NCI-H526 treated with DMSO at 0.1 percent for 48 hours (cell line): ENCODE measurements at regions not wholly inside any gene's neighbourhood (a gene's known extent, or its start where the extent isn't known, plus 50 kb on each side); places are given as distances from the start of the nearest gene placed in this dataset.
"Not testable (repeated sequence)": the region's sequence is repeated elsewhere in the genome, so short reads cannot be mapped to it uniquely, and the experiment has no call there.

Source experiments
- DNase-seq: peaks from one replicate; lab custom pipeline; 2025; lab: John Stamatoyannopoulos, UW

DNA sequence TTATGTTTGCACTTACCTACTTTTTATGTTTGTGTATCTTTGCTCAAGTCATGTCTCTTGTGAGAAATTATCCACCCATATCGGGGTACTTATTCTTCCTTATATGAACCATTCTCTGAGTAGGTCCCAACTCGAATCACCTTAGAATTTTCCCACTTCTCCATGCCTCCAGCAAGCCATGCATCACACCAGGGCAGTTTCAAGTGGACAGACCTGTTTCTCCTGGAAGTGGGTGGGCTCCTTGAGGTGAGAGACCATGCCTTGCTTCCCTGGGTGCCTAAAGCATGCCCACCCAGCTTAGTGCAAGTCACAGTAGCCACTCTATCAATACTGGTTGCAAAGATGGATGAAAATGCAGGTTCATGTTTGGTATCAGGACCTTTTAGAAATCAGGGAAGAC lies 187.2 kb downstream of the KIT start:
- DNase-seq: no peak

DNA sequence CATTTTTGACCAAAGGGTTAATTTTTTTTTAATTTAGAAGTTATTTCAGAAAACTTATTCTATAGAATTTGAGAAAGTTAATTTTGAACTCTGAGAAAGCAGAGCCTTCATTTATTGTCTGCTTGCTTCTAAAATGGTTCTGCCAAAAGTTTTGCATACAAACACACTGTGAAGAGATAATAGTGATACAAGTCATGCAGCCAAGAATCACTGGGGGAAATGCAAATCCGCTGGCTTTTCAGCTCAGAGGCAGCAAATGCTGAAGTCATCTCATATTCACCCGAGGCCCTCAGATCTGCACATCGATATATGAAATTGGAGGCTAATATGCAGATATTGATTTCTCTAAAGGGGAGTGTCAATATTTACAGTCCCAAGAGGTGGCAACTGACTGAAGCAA lies 186.2 kb downstream of the KIT start:
- DNase-seq: peak; percentile 72

DNA sequence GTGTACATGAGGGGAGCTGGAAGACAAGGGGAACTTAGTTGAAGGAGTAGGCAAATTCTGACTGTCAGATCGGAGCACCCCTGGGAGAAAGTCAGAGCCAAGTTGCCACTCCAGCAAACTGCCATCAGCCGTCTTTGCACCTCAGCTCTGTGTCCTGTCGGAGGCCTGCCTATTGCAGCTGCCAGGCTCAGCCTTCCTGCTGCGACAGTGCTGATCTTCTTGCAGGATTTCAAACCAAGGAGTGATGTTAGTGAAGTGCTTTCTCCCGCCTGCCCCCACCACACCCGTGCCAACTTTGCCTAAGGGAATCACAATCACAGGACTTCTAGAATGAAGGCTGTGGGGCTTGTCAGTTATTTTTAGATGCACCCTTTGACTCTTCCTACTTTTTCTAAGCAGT lies 185.3 kb downstream of the KIT start:
- no peak for DNase-seq

DNA sequence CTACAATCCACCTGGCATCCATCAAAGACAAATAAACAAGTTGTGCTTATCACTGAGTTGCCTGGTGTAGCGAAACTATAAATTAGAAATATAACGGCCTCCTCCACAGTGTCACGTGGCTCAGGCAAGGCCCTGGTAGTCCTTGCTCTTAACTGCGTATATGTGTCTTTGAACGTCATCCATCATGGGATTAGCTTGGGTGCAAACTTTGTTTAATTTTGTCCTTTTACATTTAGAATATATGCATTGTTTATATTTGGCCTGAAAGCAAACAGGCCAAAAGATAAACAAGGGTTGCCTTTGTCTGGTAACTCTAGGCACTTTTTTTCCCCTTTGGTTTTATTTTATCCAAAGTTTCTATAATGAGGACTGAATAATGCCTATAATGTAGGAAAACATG lies 184.9 kb downstream of the KIT start:
- no peak for DNase-seq

DNA sequence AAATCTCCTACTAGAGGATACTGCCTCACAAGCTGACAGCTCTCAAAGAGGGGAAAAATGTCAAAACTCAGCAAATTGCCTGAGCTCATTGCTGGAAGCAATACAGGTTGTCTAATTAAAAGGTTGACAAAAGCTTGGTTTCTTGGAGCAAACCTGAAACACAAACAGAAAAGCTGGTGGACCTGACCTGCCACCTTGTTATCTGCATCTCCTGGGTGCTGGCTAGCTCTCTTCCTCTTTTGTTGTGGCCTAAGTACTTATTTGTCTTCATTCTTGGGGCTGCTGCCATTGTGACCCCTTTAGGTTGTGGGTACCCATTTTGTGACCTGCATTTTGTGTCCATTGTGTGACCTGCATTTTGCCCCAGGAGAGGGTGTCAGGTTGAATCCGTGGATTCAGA lies 184.5 kb downstream of the KIT start:
- DNase-seq: no peak

DNA sequence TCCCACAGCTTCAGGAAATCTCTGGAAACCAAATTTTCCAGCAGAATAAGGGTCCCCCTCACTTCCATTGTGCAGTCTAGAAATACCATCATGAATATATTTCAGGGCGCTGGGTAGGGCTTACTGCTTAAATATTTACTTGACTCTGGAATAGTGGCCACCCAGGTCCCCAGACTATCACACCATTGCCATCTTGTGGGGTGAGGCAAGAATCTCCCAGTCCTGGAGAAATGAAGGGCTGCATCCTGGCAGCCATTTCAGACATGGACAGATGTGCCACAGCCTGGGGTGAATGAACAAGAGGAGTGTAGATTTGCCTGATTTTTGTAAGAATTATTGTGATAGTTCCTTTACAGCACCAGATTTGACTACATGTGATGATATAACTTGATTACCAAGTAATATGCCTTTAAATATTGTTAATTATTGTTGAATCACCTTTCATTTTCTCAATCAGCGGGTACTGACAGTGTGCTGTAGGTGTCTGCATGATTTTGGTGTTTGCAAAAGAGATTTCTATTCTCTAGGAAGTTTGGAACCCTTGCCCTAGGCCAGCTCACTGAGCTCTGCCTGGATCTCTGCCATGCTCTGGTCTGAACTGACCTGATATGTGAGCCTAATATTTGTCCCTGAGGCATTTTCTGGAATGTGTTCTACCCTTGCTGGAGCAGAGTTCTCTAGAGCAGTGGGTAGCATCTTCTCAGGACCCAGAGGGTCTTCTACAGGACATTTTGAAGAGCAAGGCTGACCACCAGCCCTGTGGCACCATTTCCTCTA lies 183.4 kb downstream of the KIT start:
- DNase-seq: no peak

DNA sequence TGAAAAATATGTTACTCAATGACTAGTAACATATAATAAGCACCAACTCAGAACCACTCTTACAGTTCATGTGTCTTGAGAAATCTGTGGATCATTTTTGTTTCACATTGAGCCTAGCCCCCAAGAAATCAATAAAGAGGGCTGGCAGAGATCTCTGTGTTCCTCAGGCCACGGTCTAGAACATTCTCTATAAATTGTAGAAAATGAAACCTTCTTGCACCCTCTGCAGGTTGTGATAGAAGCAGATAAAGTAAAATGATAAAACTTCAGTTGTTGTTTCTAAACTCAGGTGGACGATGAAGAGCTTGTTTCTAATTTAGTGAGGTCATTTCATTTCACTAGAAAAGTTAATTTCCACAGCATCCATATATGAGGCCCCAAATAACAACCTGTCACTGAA lies 182.7 kb downstream of the KIT start:
- DNase-seq: no peak

DNA sequence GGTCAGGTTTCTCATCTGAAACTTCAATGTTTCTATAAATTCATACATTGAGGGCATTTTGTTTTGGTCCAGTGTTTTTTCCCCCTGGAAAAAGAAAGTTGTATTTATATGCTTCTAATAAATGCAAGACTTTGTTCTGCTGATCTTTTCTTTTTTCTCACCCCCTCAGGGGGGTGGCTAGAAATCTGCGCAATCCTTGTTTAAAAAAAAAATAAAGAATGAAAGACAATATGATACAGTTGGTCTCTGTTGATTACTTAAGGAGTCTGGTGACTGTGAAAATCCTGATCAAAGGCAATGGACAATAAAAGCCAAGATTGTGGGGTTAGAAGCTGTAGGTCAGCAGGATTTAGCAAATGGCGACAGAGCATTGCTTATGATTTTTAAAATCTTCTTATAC lies 180.5 kb downstream of the KIT start:
- no peak for DNase-seq

DNA sequence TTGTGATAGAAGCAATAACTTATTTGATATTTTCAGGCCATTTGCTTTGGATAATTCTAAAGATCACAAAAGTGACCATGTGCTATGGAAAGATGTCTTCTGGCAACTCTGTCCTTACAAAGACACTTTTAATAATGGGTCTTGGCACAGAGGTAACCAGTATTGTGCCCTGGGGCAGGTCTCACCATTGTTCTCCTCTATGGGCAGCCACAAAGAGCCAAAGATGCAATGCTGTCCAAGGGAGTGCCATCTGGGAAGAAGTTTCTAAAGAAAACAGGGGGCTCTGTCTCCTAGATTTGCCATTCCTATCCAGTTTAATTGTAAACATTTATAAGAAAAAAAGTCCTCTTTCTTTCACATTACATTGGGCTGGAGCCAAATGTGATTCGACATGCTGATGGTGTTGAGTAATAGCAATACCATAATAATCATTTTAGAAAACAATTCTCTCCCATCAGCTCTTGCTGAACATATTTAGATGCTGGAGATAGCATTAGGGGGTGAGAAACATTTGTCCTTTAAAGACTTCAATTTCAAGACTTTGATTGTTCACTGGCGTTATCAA lies 179.9 kb downstream of the KIT start:
- DNase-seq: no peak

DNA sequence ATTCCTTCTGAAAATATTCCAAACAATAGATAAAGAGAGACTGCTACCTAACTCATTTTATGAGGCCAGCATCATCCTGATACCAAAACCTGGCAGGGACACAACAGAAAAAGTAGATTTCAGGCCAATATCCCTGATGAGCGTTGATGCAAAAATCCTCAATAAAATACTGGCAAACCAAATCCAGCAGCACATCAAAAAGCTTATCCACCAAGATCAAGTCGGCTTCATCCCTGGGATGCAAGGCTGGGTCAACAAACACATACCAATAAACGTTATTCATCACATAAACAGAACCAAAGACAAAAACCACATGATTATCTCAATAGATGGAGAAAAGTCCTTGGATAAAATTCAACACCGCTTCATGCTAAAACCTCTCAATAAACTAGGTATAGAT lies 170.6 kb downstream of the KIT start:
- DNase-seq: not testable (repeated sequence)

DNA sequence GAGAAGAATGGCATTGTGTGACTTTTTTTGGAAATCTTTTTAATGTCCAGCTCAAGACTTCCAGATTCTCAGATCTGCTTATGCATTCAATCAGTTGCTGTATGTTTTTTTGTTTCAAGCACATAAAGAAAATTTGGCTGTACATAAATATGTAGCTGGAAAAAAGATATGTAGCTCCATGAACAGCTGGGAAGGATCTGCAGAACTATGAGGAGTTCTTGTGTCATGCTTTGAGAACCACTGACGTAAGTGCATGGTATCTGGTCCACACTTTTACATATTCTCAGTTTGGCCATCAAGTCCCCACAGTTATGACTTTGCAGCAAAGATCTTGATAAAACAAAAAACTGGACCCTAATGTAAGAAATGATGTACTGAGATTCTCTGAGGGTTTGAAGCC lies 165.9 kb downstream of the KIT start:
- DNase-seq: no peak

DNA sequence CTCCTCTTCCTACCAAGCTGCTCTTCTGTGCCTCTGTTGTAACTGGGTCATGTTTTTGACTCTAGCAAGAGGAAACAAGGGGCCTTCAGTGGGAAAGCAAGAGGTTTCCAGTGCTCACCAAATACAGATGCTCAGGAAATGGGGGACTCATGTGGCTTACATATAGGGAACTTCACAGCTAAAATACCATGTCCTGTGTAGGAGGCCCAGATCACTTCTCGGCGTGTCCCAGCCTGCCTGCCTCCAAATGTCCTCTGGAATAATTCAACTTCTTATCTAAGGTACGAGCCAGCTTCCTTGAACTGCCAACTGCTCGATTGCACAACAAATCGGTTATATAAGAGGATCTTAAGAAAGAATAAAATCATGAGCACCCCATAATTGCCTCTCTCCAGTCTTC lies 161.3 kb downstream of the KIT start:
- DNase-seq: no peak

DNA sequence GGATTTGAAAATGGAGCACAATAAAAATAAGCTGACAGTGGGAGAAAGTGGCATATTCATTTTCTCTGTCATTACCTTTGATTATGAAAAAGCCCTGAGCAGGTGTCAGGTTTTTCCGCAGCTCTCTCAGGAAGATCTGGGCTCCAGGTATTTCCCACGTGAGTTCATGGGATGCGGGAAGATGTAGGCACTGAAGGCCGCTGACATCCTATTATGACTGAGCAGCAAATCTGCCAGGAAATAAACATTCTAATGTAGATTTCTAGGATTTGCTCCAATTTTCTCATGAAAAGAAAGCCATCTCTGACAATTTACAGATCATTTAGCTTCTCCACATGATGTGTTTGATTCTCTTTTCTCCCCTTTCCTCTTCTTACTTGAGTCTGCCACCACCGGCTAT lies 160.7 kb downstream of the KIT start:
- no peak for DNase-seq

DNA sequence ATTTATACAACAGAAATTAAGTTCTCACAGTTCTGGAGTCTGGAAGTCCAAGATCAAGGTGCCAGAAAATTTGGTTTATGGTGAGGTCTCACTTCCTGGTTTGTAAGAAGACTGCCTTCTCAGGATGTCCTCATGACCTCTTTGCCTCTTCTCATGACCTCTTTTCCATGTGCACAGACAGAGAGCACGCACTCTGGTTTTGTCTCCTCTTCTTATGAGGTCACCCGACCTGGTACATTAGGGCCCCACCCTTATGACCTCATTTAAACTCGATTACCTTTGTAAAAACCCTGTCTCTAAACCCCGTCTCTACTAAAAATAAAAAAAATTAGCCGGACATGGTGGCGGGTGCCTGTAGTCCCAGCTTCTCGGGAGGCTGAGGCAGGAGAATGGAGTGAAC lies 155.9 kb downstream of the KIT start:
- no peak for DNase-seq

DNA sequence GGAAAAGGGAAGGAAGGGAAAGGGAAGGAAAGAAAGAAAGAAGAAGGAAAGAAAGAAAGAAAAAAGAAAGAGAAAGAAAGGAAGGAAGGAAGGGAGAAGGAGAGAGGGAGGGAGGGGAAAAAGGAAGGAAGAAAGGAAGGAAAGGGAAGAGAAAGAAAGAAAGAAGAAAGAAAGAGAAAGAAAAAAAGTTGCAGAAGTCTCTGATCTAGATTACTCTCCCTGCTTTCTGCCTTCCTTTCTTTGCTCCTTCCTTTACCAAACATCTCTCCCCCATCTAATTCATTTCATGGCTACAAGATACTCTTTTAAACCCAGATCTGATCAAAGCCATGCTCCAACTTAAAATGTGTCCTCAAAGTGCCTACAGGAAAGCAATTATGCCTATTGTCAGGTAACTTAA lies 148.6 kb downstream of the KIT start:
- no peak for DNase-seq

DNA sequence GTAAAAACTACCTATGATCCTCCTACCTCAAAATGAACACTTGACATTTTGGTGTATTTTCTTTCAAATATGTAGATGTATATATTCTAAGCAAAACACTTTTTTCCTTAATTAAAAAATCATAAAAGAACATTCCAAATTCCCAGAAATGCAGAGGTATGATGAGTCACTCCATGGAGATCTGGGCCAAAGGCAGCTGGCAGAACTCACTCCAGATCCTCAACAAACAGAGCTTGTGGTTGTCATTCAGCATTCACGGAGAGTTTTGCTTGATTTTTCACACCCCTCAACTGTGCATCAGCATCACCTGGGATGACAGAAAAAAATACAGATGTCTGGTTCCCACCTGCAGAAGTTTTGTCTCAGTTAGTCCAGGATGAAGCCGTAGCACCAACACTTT lies 144.6 kb downstream of the KIT start:
- no peak for DNase-seq

DNA sequence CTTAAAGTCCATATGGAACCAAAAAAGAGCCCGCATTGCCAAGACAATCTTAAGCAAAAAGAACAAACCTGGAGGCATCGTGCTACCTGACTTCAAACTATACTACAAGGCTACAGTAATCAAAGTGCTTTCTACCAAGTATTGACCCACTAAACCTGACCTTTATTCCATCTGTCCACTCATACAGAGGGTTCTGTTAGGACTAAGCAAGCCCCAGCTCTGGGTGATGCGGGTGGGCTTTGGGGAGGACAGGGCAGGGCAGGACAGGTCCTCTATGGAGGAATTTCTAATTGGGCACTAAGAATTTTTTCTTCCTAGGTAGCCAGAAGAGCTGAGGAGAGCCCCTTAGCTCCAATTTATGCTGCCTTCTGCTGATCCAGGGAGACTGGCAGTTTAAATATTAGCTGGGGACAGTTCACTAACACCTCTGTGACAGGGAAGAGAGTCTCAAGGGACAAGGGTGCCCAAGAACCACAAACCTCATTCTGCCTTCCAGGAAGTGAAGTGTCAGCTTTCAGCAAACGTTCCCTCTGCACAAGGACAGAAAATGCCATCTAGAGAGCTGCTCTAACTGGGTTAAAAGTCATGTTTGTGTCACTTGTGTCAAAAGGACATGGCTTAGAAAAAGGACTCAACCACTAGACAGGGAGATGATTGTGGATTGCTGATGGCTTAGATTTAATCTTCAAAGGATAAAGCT lies 143.2 kb downstream of the KIT start:
- no peak for DNase-seq

DNA sequence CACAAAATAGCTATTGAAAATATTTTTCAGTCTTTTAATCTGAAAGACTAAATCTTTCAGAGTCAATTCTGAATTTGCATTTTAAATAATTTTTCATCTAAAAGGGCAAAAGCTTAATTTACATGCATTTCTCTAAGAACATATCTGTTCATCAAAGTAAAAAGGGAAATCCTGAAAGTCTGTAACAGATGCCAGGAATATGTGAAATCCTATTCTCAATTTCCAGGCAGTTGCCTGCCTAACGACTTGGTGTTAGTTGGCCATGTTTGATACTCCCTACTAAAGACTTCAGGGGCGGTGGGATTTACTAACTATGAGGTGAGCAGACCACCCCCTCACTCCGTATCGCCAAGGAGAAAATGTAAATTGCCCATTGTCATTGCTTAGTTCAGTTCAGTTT lies 136.8 kb downstream of the KIT start:
- DNase-seq: no peak

DNA sequence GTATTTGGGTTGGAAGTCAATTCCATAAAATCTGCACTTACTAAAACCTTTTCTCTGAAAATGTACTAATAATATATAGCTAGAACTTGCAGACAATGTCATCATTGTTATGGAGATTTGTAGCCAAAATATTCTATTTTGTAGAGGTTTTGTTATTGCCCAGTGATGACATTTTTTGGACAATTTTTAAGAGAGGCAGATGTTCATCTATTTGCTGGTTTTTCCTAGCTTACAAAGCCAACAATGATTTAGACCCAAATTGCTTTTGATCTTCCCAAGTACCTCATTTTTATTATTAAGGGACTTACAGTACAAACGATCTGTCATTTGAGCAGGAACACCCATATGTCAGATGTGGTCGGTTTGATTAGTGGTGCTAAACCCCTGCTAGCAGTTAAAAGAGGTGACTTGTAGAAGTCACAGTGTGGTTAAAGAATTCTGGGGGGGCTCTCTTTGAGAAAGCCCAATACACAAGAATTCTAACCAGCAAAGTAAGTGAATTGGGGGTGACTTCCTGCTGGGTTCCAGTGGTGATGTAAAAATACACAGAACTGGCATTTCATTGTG lies 136.2 kb downstream of the KIT start:
- no peak for DNase-seq
